NCI-H2029 treated with DMSO at 0.1 percent for 48 hours (cell line): ENCODE measurements at regions not wholly inside any gene's neighbourhood (a gene's known extent, or its start where the extent isn't known, plus 50 kb on each side); places are given as distances from the start of the nearest gene placed in this dataset.
"Not testable (repeated sequence)": the region's sequence is repeated elsewhere in the genome, so short reads cannot be mapped to it uniquely, and the experiment has no call there.

Experiments
- DNase-seq: peaks from one replicate; lab custom pipeline; 2025; lab: John Stamatoyannopoulos, UW

GRCh38 chrX:111041018-111041462, 55.0 kb upstream of the PAK3 start:
- DNase-seq = no peak

DNA sequence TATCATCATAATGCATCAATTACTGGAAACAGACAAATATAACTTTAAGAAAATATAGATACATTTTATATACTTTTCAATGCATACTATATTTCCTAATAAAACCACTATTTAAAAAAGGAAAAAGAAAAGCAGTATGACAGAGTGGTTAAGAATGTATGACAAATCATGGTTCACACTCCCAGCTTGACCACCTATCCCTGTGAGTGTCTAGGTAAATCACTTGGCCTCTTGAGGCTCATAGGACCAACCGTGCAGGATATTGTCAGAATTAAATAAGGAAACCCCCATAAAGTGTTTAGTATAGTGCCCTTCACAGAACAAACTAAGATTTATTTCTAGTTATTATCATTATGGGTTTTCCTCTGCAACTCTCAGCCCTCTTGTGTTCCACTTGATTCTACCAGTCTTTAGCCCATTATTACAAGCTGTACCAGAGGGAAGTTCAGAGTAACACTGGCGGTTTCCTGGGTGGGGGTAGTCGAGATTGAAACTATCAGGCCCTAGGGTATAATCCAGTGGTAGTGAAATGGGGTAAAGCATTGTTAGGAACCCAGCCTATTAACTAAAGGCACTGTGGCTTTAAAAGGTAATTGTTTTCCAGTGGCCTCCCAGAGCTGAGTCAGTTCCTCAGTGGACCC, 55.5 kb upstream of the PAK3 start:
- DNase-seq = no peak

DNA sequence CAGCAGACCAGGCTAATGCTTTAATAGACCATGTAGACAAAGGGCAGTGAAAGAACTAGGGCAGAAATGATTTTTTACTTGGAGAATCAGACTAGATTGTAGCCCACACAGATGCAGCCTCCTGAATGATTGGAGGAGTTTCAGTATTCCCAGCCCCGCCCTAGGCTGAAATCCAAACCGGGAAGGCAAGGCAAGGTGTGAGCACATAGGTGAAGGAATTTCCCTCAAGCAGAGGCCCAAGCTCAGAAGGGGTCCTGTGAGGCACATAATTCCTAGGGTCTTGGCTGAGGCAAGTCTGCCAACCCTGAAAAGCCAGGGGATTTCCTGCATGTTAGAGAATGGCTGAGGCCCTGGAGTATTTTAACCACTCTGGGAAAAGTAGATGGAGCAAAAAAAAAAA, 56.4 kb upstream of the PAK3 start:
- DNase-seq = no peak

- no peak for DNase-seq
These were observed 60.0 kb upstream of the PAK3 start for GRCh38 chrX:111035991-111036390.

DNA sequence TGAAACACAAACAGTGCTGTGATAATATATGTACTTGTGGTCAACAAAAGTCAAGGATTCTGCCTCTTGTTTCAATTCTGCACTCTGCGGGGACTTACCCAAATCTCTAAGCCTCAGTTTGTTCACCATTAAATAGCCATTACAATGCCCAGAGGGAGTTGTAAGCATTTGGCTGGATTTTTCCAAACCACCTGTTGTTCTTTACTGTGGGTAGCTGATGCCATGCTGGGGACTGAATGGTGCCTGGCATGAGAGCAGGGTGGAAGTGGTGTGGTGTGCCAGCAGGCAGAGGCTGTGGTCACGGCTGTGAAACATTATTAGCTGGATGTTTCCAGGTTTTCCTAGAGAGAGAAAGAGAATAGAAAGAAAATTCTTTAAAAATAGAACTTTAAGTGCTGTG, 60.7 kb upstream of the PAK3 start:
- no peak for DNase-seq

DNA sequence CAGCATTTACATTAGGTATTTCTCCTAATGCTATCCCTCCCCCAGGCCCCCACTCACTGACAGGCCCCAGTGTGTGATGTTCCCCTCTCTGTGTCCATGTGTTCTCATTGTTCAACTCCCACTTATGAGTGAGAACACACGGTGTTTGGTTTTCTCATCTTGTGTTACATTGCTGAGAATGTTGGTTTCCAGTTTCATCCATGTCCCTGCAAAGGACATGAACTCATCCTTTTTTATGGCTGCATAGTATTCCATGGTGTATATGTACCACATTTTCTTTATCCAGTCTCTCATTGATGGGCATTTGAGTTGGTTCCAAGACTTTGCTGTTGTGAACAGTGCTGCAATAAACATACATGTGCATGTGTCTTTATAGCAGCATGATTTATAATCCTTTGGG, 73.0 kb upstream of the PAK3 start:
- not testable (repeated sequence) for DNase-seq

- no peak for DNase-seq
These were observed 75.7 kb upstream of the PAK3 start for GRCh38 chrX:111020283-111020682.

- no peak for DNase-seq
These were observed 82.1 kb upstream of the PAK3 start for GRCh38 chrX:111013778-111014455.

- DNase-seq = no peak
These were observed 85.9 kb upstream of the PAK3 start for GRCh38 chrX:111010111-111010510.

GRCh38 chrX:111009256-111009655, 86.7 kb upstream of the PAK3 start:
- DNase-seq = no peak

- no peak for DNase-seq
These were observed 87.9 kb upstream of the PAK3 start for GRCh38 chrX:111008126-111008525.

- no peak for DNase-seq
These were observed 88.8 kb upstream of the PAK3 start for GRCh38 chrX:111007238-111007637.

DNA sequence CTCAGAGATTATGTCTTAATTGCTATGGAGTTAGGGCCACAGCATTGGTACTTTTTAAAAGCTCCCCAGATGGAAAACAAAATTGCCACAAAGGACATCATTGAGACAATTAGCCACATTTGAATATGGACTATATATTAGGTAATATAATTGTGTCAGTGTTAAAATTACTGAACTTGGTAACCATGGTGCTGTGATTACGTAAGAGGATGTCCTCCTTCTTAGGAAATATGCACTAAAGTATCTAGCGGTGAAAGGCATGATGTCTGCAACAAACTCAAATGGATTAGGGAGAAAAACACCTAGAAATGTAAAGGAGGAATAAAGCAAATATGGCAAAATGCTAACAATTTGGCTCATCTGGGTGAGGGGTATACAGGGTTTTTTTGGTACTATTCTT, 89.9 kb upstream of the PAK3 start:
- no peak for DNase-seq

GRCh38 chrX:111005166-111005565, 90.8 kb upstream of the PAK3 start:
- no peak for DNase-seq

- DNase-seq = no peak
These were observed 92.9 kb upstream of the PAK3 start for GRCh38 chrX:111003118-111003517.

DNA sequence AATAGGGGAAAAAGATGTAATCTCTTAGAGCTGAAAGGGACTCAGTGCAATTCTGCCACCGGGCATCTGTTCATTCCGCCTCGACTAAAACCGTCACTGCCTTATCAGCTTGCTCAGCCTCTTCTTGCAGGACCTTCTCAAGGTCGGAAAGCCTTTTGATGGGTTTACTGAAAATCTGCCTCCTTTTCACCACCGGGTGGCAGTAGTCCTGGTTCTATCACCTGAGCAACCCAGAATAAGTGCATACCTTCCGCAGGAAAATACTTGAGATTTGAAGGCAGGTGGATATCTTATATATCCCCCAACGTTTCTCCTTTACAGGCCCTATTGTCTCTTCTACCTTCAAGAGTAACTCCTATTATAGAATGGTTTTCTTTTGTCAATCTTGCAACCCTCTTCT, 103.4 kb upstream of the PAK3 start:
- no peak for DNase-seq

GRCh38 chrX:110989869-110990268, 106.1 kb upstream of the PAK3 start:
- DNase-seq = no peak

- no peak for DNase-seq
These were observed 106.5 kb upstream of the PAK3 start for GRCh38 chrX:110989447-110989846.

DNA sequence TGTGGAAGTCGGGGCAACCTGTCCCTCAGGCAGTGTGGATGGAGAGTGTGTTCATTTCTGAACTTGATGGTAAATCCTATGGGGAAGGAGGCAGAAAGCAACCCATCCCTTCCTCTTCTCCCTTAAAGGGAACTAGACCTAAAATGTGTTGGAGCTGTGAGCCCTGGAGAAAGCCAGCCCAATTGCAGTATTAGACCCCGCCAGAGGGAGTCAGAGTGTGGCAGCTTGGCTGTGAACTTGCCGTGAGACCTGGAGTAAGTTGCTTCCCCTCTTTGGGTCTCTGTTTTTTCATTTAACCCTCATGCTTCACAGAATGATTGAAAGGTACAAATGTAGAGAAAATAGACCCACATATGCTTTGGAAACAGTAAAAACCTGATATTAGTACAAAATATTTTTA, 108.7 kb upstream of the PAK3 start:
- DNase-seq = no peak

DNA sequence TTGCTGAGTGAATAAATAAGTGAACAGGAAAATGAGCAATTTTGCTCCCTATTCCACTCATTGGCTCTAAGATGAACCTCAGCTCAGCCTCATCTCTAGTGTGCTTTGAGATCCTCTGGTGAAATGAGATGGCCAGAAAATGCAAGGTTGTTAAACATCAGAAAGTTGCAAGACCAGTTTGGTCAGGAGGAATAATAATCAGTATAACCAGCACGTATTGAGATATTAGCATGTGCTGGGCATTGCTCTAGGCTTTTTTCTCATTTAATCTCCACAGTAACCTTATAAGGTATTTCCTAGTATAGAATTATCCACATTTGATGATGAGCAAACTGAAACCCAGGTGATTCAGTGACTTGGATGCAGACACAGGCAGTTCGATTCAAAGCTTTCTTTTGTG, 110.5 kb upstream of the PAK3 start:
- no peak for DNase-seq

DNA sequence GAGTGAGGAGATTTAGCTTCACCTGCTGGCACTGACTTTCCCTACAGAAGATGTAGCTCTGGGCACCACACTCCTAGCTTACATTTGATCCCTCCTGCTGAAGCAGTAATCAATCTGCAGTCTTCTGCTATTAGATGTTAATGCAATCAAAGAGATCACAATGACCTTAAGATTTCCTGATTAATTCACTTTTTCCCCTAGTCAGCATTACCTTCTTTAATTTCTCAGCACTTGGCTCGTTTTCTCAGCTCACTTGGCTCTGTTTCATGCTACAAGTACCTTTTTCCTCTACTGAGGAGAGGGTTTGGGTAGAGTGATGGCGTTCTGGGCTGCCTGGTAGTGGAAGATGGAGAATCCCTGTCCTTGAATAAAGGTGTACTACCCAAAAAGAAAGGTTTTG, 113.0 kb upstream of the PAK3 start:
- no peak for DNase-seq

GRCh38 chrX:110966839-110967238, 129.2 kb upstream of the PAK3 start:
- no peak for DNase-seq

DNA sequence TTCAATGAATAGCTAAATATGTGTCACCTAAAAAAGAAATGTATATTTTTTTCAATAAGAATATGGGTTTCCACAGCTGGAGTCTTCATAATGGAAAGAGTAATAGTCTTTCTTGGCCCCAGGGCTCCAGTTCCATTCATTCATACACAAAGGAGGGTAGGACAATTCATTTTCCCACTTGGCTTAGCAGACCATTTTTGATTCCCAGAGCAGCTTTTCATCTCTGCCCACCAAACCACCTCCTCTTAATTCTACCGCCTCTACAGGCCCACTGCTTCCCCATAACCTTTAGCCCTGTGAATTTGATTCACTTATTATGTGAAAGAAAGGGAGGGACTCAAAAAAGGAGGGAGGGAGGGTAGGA, 129.9 kb upstream of the PAK3 start:
- DNase-seq = no peak

DNA sequence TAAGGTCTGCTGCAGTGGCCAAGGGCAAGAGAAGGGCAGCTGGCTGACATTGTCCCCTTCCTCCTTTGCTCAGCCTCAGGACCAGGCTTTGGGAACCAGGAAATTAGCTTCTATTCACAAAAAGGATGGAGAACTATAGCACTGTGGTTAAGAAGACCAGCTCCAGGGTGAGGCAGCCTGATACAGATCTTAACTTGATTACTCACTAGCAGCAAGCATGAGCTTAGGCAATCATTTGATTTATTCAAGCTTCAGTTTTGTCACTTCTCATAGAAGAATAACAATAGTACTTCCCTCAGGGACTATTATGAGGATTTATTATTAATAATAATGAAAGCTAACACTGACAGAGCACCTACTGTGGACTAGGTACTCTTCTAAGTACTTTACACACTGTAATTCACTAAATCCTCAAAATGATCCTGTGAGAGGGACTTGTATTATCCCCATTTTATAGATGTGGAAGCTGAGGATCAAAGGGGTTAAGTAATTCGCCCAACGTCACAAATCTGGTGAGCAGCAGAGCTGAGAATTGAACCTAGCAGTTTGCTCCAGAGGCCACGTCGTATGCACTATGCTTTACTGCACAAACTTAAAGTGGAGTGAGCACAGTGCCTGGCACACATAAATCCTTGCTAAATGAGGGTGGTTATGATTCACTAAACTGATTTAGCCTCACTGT, 130.4 kb upstream of the PAK3 start:
- no peak for DNase-seq
